K562 (cell line): ENCODE measurements at regions not wholly inside any gene's neighbourhood (a gene's known extent, or its start where the extent isn't known, plus 50 kb on each side); places are given as distances from the start of the nearest gene placed in this dataset.

Experiments
- ATAC-seq: fragments of 200-7000 bp; cut with Tn5 transposase; 3 replicates; pipeline ENCODE4 v1.9.1; 2020; ENCODE audit warnings: moderate library complexity
- BruUV-seq: library from RNA; stranded (reverse); fragments of 400-500 nt; replicated peaks from 2 replicates; lab custom pipeline; 2021; lab: Mats Ljungman, UMichigan
- CTCF ChIA-PET: fragments of 300-600 bp; formaldehyde crosslinking; extraction: SDS; loops from one replicate; lab custom pipeline; 2021; ENCODE audit warnings: low intra/inter-chr PET ratio; lab: Yijun Ruan, JAX
- POLR2A ChIA-PET: fragments of 300-600, 350-650 bp; sonication (Branson Sonifier 250); formaldehyde crosslinking; extraction: SDS; loops from one replicate; lab custom pipeline; 2021; ENCODE audit warnings: antibody characterized with exemption, inconsistent platforms; lab: Yijun Ruan, JAX
- DNase-seq, 4 experiments: peaks; one replicate each; pipeline versions ENCODE4 v3.0.0 to v3.0.0-alpha.2; 2011 to 2018; ENCODE audit warnings: low spot score in 3 of 4, mixed read lengths in 3 of 4; ENCODE audit errors: extremely low read depth in 1 of 4
- FAIRE-seq: peaks from 2 replicates; lab custom pipeline; 2011; peaks lifted over from hg19 to GRCh38; lab: Jason Lieb, UNC
- H2AFZ ChIP-seq: 2 replicates; pipeline ENCODE4 v1.6.0; 2011; ENCODE audit warnings: low read depth, low read length, control low read depth, inconsistent platforms
- H3K27ac ChIP-seq: fragments of 200-600 bp; 3 replicates; pipeline ENCODE4 v1.8.0; 2011; ENCODE audit warnings: low read depth, mild to moderate bottlenecking, control low read depth, inconsistent platforms, low read length, moderate library complexity, mixed read lengths; ENCODE audit errors: extremely low read depth
- H3K27me3 ChIP-seq, 2 experiments: fragments of 300-600 bp in 1 of 2; 2 replicates in 1 of 2; 3 replicates in 1 of 2; pipeline versions ENCODE4 v1.6.0 to v1.8.0; 2011; ENCODE audit warnings: inconsistent platforms in 2 of 2, low read length in 2 of 2, mild to moderate bottlenecking in 1 of 2, mixed read lengths in 1 of 2, moderate library complexity in 1 of 2; ENCODE audit not compliant: control insufficient read depth in 2 of 2, insufficient read depth in 2 of 2
- H3K36me3 ChIP-seq: fragments of 300-600 bp; 3 replicates; pipeline ENCODE4 v1.8.0; 2011; ENCODE audit warnings: mild to moderate bottlenecking, low read length, inconsistent platforms; ENCODE audit not compliant: control insufficient read depth, insufficient read depth
- H3K4me1 ChIP-seq, 2 experiments: fragments of 200-600 bp in 1 of 2; replicated peaks in 1 of 2; 2 replicates in 1 of 2; 3 replicates in 1 of 2; pipeline versions ENCODE4 v1.5.1 to v1.8.0; 2011; ENCODE audit warnings: inconsistent platforms in 2 of 2, low read length in 2 of 2, mild to moderate bottlenecking in 1 of 2, mixed read lengths in 1 of 2, moderate library complexity in 1 of 2; ENCODE audit not compliant: control insufficient read depth in 2 of 2, insufficient read depth in 2 of 2
- H3K4me2 ChIP-seq: 2 replicates; pipeline ENCODE4 v1.6.1; 2011; ENCODE audit warnings: low read length, control low read depth, inconsistent platforms, mixed read lengths; ENCODE audit not compliant: insufficient read depth
- H3K4me3 ChIP-seq: fragments of 200-600 bp; sonication (generic), shearing (Covaris generic); 2 replicates; pipeline ENCODE4 v1.5.1; 2016; ENCODE audit warnings: control low read depth, inconsistent platforms
- H3K79me2 ChIP-seq: fragments of 200-600 bp; 3 replicates; pipeline ENCODE4 v1.8.0; 2011; ENCODE audit warnings: low read length, inconsistent platforms; ENCODE audit not compliant: control insufficient read depth, insufficient read depth
- H3K9ac ChIP-seq, 2 experiments: 2 replicates each; pipeline versions ENCODE4 v1.6.0 to v1.6.1; 2011; ENCODE audit warnings: low read depth in 2 of 2, low read length in 2 of 2, control low read depth in 1 of 2, inconsistent platforms in 1 of 2, mild to moderate bottlenecking in 1 of 2, mixed read lengths in 1 of 2; ENCODE audit not compliant: insufficient read depth in 1 of 2
- H3K9me1 ChIP-seq: one replicate; pipeline ENCODE4 v1.6.0; 2011; ENCODE audit warnings: inconsistent platforms, mild to moderate bottlenecking, low read length, moderate library complexity; ENCODE audit not compliant: control insufficient read depth, insufficient read depth
- H3K9me3 ChIP-seq: replicated peaks from 2 replicates; pipeline ENCODE4 v1.5.1; 2011; ENCODE audit warnings: low read depth, low read length, inconsistent platforms; ENCODE audit not compliant: control insufficient read depth, insufficient read depth
- H4K20me1 ChIP-seq: replicated peaks from 2 replicates; pipeline ENCODE4 v1.6.1; 2011; ENCODE audit warnings: low read length, inconsistent platforms, mixed read lengths; ENCODE audit not compliant: control insufficient read depth, insufficient read depth
- FUS ChIP-seq: fragments of 200-400 bp; formaldehyde crosslinking; optimal IDR thresholded peaks from 2 replicates; pipeline ENCODE3; 2017; ENCODE audit warnings: low read depth, low read length
- HDAC8 ChIP-seq: fragments of 450-650 bp; IDR thresholded peaks from 2 replicates; pipeline ENCODE4 v1.6.1; 2016; ENCODE audit warnings: mild to moderate bottlenecking, missing genetic modification characterization, moderate library complexity, missing compliant biosample characterization
- HOXB6 ChIP-seq: fragments of 250-450 bp; sonication (Bioruptor Pico); IDR thresholded peaks from 2 replicates; pipeline ENCODE4 v1.5.1; 2022; ENCODE audit warnings: mild to moderate bottlenecking, borderline replicate concordance
- SMAD2 ChIP-seq: fragments of 150-350 bp; IDR thresholded peaks from 2 replicates; pipeline ENCODE4 v1.6.1; 2014; ENCODE audit warnings: low read depth, mild to moderate bottlenecking, low read length
- STAT5B ChIP-seq: fragments of 250-450 bp; sonication (Bioruptor Pico); IDR thresholded peaks from 2 replicates; pipeline ENCODE4 v1.8.0; 2021; ENCODE audit warnings: mild to moderate bottlenecking, inconsistent platforms
- ZNF217 ChIP-seq: sonication (generic); formaldehyde crosslinking; IDR thresholded peaks from 2 replicates; pipeline ENCODE4 v1.8.0; 2022; ENCODE audit warnings: mild to moderate bottlenecking, missing genetic modification reagents
- ZNF277 ChIP-seq: fragments of 250-450 bp; sonication (Bioruptor Pico); IDR thresholded peaks from 2 replicates; pipeline ENCODE4 v1.8.0; 2022; ENCODE audit warnings: inconsistent platforms, mild to moderate bottlenecking, moderate library complexity, borderline replicate concordance
- WGBS: fragments of 100-300 bp; shearing (Covaris generic); methylation state at CpG from one replicate; pipeline ENCODE4 v1.1.6; 2016; ENCODE audit warnings: low coverage, mixed read lengths; ENCODE audit not compliant: insufficient coverage; ENCODE audit errors: missing lambda C conversion rate; 5-methylcytosine and 5-hydroxymethylcytosine counted together
- in situ Hi-C: fragments of 300-500 bp; cut with MboI; formaldehyde crosslinking; loops from 4 replicates; pipeline ENCODE4 v1.15.0; 2018; ENCODE audit warnings: inconsistent platforms, mixed read lengths
- intact Hi-C: fragments of 100-400 bp; cut with micrococcal nuclease; formaldehyde crosslinking; loops from 2 replicates; pipeline ENCODE4 v1.14.2; 2022
- TF ChIP-seq, protein P1 (sequence below): fragments of 450-650 bp; IDR thresholded peaks from 2 replicates; pipeline ENCODE4 v1.6.1; 2018; ENCODE audit not compliant: partially characterized antibody
- TF ChIP-seq, protein P2 (sequence below): fragments of 450-650 bp; formaldehyde crosslinking; IDR thresholded peaks from 2 replicates; pipeline ENCODE4 v1.4.0; 2020; ENCODE audit warnings: mild to moderate bottlenecking, mixed read lengths
- TF ChIP-seq, protein P3 (sequence below): sonication (generic); formaldehyde crosslinking; IDR thresholded peaks from 2 replicates; pipeline ENCODE4 v1.8.1; 2022; ENCODE audit warnings: missing genetic modification reagents

- ATAC-seq, result no peak
- H3K36me3 ChIP-seq, result no peaks in the 10 kb centered on the region
- H3K27me3 ChIP-seq, result no peaks in the 10 kb centered on the region
- no peak overlapping the region for H2AFZ ChIP-seq
- BruUV-seq, result no TSS peak
- no peak for DNase-seq
- no peak overlapping the region for H3K4me3 ChIP-seq
- H3K9me1 ChIP-seq, result no peaks in the 10 kb centered on the region
- no peaks in the 10 kb centered on the region for H3K9me3 ChIP-seq
- in situ Hi-C loops, result no loop called here
- H3K4me2 ChIP-seq, result no peak overlapping the region
- no peaks in the 10 kb centered on the region for H3K4me1 ChIP-seq
- H4K20me1 ChIP-seq, result no peaks in the 10 kb centered on the region
- FAIRE-seq, result no peak
- no peaks in the 10 kb centered on the region for H3K79me2 ChIP-seq
- H3K27ac ChIP-seq, result no peak overlapping the region
- 5% methylated on average over 2 of the region's 2 CpGs for WGBS
- TF ChIP-seq STAT5B (CRISPR knock-in tag), result no peak
- TF ChIP-seq ZNF217, result no peak
- TF ChIP-seq ZNF277, result no peak
- TF ChIP-seq SMAD2, result no peak
- TF ChIP-seq, protein P1, sequence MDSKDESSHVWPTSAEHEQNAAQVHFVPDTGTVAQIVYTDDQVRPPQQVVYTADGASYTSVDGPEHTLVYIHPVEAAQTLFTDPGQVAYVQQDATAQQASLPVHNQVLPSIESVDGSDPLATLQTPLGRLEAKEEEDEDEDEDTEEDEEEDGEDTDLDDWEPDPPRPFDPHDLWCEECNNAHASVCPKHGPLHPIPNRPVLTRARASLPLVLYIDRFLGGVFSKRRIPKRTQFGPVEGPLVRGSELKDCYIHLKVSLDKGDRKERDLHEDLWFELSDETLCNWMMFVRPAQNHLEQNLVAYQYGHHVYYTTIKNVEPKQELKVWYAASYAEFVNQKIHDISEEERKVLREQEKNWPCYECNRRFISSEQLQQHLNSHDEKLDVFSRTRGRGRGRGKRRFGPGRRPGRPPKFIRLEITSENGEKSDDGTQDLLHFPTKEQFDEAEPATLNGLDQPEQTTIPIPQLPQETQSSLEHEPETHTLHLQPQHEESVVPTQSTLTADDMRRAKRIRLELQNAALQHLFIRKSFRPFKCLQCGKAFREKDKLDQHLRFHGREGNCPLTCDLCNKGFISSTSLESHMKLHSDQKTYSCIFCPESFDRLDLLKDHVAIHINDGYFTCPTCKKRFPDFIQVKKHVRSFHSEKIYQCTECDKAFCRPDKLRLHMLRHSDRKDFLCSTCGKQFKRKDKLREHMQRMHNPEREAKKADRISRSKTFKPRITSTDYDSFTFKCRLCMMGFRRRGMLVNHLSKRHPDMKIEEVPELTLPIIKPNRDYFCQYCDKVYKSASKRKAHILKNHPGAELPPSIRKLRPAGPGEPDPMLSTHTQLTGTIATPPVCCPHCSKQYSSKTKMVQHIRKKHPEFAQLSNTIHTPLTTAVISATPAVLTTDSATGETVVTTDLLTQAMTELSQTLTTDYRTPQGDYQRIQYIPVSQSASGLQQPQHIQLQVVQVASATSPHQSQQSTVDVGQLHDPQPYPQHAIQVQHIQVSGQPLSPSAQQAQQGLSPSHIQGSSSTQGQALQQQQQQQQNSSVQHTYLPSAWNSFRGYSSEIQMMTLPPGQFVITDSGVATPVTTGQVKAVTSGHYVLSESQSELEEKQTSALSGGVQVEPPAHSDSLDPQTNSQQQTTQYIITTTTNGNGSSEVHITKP, result no peak
- no peak for TF ChIP-seq FUS
- TF ChIP-seq HDAC8, result no peak
- TF ChIP-seq, protein P2, sequence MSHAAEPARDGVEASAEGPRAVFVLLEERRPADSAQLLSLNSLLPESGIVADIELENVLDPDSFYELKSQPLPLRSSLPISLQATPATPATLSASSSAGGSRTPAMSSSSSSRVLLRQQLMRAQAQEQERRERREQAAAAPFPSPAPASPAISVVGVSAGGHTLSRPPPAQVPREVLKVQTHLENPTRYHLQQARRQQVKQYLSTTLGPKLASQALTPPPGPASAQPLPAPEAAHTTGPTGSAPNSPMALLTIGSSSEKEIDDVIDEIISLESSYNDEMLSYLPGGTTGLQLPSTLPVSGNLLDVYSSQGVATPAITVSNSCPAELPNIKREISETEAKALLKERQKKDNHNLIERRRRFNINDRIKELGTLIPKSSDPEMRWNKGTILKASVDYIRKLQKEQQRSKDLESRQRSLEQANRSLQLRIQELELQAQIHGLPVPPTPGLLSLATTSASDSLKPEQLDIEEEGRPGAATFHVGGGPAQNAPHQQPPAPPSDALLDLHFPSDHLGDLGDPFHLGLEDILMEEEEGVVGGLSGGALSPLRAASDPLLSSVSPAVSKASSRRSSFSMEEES (CRISPR knock-in tag), result no peak
- TF ChIP-seq HOXB6 (CRISPR knock-in tag), result no peak
- TF ChIP-seq, protein P3, sequence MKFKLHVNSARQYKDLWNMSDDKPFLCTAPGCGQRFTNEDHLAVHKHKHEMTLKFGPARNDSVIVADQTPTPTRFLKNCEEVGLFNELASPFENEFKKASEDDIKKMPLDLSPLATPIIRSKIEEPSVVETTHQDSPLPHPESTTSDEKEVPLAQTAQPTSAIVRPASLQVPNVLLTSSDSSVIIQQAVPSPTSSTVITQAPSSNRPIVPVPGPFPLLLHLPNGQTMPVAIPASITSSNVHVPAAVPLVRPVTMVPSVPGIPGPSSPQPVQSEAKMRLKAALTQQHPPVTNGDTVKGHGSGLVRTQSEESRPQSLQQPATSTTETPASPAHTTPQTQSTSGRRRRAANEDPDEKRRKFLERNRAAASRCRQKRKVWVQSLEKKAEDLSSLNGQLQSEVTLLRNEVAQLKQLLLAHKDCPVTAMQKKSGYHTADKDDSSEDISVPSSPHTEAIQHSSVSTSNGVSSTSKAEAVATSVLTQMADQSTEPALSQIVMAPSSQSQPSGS (CRISPR knock-in tag), result no peak
- H3K9ac ChIP-seq, result no peak overlapping the region
- CTCF ChIA-PET, result interaction anchor here (0.6 kb wide), 1 partner anchor 91 kb away, joined by 3 read pairs; no protein-coding TSS in a partner anchor
- intact Hi-C loops, result no loop called here
- POLR2A ChIA-PET, result interaction anchor here (0.6 kb wide), 1 partner anchor 620 kb away, joined by 3 read pairs; no protein-coding TSS in a partner anchor
Observed at GRCh38 chr7:17532861-17533404, 234.5 kb downstream of the AHR start.
